ENCODE measurements at regions not wholly inside any gene's neighbourhood (a gene's known extent, or its start where the extent isn't known, plus 50 kb on each side); places are given as distances from the start of the nearest gene placed in this dataset.
"Not testable (repeated sequence)": the region's sequence is repeated elsewhere in the genome, so short reads cannot be mapped to it uniquely, and the experiment has no call there.

GRCh38 chr9:41839786-41840185 lies 289.4 kb downstream of the CNTNAP3B start:
- DNase-seq (ENCODE audit: low read depth in 3 of 3, low spot score in 1 of 3): not testable (repeated sequence)

- not testable (repeated sequence) for DNase-seq (ENCODE audit: low read depth in 3 of 3, low spot score in 1 of 3)
Observed at GRCh38 chr9:41838953-41839352, 290.3 kb downstream of the CNTNAP3B start.

GRCh38 chr9:41838562-41838851 lies 290.7 kb downstream of the CNTNAP3B start:
- DNase-seq (ENCODE audit: low read depth in 3 of 3, low spot score in 1 of 3): not testable (repeated sequence)

- DNase-seq (ENCODE audit: low read depth in 3 of 3, low spot score in 1 of 3): not testable (repeated sequence)
Observed at GRCh38 chr9:41837684-41838561, 291.3 kb downstream of the CNTNAP3B start.

GRCh38 chr9:41833108-41833507 lies 296.1 kb downstream of the CNTNAP3B start:
- DNase-seq (ENCODE audit: low read depth in 3 of 3, low spot score in 1 of 3): not testable (repeated sequence)

GRCh38 chr9:41824723-41825122 lies 304.5 kb downstream of the CNTNAP3B start:
- DNase-seq (ENCODE audit: low read depth in 3 of 3, low spot score in 1 of 3): not testable (repeated sequence)

- DNase-seq (ENCODE audit: low read depth in 3 of 3, low spot score in 1 of 3): not testable (repeated sequence)
Observed at GRCh38 chr9:41802706-41803105, 326.5 kb downstream of the CNTNAP3B start.

GRCh38 chr9:41798684-41799083 lies 330.5 kb downstream of the CNTNAP3B start:
- not testable (repeated sequence) for DNase-seq (ENCODE audit: low read depth in 3 of 3, low spot score in 1 of 3)

GRCh38 chr9:41790719-41791363 lies 338.4 kb downstream of the CNTNAP3B start:
- DNase-seq (ENCODE audit: low read depth in 3 of 3, low spot score in 1 of 3): not testable (repeated sequence)

GRCh38 chr9:41790007-41790406 lies 339.2 kb downstream of the CNTNAP3B start:
- not testable (repeated sequence) for DNase-seq (ENCODE audit: low read depth in 3 of 3, low spot score in 1 of 3)

GRCh38 chr9:41789387-41789786 lies 339.8 kb downstream of the CNTNAP3B start:
- DNase-seq (ENCODE audit: low read depth in 3 of 3, low spot score in 1 of 3): not testable (repeated sequence)

- DNase-seq (ENCODE audit: low read depth in 3 of 3, low spot score in 1 of 3): not testable (repeated sequence)
Observed at GRCh38 chr9:41787951-41788350, 341.3 kb downstream of the CNTNAP3B start.

GRCh38 chr9:41787270-41787669 lies 342.0 kb downstream of the CNTNAP3B start:
- not testable (repeated sequence) for DNase-seq (ENCODE audit: low read depth in 3 of 3, low spot score in 1 of 3)

GRCh38 chr9:41784006-41784405 lies 345.2 kb downstream of the CNTNAP3B start:
- DNase-seq (ENCODE audit: low read depth in 3 of 3, low spot score in 1 of 3): not testable (repeated sequence)

- DNase-seq (ENCODE audit: low read depth in 3 of 3, low spot score in 1 of 3): not testable (repeated sequence)
Observed at GRCh38 chr9:41783070-41783810, 346.0 kb downstream of the CNTNAP3B start.

GRCh38 chr9:41781899-41782298 lies 347.3 kb downstream of the CNTNAP3B start:
- not testable (repeated sequence) for DNase-seq (ENCODE audit: low read depth in 3 of 3, low spot score in 1 of 3)

GRCh38 chr9:41779897-41780406 lies 349.3 kb downstream of the CNTNAP3B start:
- not testable (repeated sequence) for DNase-seq (ENCODE audit: low read depth in 3 of 3, low spot score in 1 of 3)

- not testable (repeated sequence) for DNase-seq (ENCODE audit: low read depth in 3 of 3, low spot score in 1 of 3)
Observed at GRCh38 chr9:41779192-41779591, 350.0 kb downstream of the CNTNAP3B start.

GRCh38 chr9:41778535-41779071 lies 350.6 kb downstream of the CNTNAP3B start:
- not testable (repeated sequence) for DNase-seq (ENCODE audit: low read depth in 3 of 3, low spot score in 1 of 3)

GRCh38 chr9:41777536-41777935 lies 351.7 kb downstream of the CNTNAP3B start:
- DNase-seq (ENCODE audit: low read depth in 3 of 3, low spot score in 1 of 3): not testable (repeated sequence)

GRCh38 chr9:41772541-41772940 lies 356.7 kb downstream of the CNTNAP3B start:
- not testable (repeated sequence) for DNase-seq (ENCODE audit: low read depth in 3 of 3, low spot score in 1 of 3)
